Tibial nerve (tissue), 4 donors: ENCODE measurements at regions not wholly inside any gene's neighbourhood (a gene's known extent, or its start where the extent isn't known, plus 50 kb on each side); places are given as distances from the start of the nearest gene placed in this dataset.

ENCODE experiments used
- EP300 ChIP-seq, 2 donors: sonication (generic); formaldehyde crosslinking; IDR thresholded peaks; one replicate each; pipeline ENCODE4 v1.6.1; 2017; ENCODE audit warnings: antibody characterized with exemption in 2 of 2, mild to moderate bottlenecking in 1 of 2
- POLR2A ChIP-seq, 2 donors: fragments of 450-650 bp; IDR thresholded peaks; one replicate each; pipeline ENCODE4 v1.6.1; 2017; ENCODE audit warnings: antibody characterized with exemption in 2 of 2, mild to moderate bottlenecking in 2 of 2, moderate library complexity in 2 of 2
- TF ChIP-seq, protein P1 (sequence below), 5 experiments: fragments of 200-600 bp in 3 of 5; fragments of 450-650 bp in 2 of 5; sonication (generic) in 3 of 5; IDR thresholded peaks; one replicate each; pipeline ENCODE4 v1.5.1; 2016 to 2019; ENCODE audit warnings: antibody characterized with exemption in 5 of 5, mild to moderate bottlenecking in 3 of 5, moderate library complexity in 2 of 5

DNA sequence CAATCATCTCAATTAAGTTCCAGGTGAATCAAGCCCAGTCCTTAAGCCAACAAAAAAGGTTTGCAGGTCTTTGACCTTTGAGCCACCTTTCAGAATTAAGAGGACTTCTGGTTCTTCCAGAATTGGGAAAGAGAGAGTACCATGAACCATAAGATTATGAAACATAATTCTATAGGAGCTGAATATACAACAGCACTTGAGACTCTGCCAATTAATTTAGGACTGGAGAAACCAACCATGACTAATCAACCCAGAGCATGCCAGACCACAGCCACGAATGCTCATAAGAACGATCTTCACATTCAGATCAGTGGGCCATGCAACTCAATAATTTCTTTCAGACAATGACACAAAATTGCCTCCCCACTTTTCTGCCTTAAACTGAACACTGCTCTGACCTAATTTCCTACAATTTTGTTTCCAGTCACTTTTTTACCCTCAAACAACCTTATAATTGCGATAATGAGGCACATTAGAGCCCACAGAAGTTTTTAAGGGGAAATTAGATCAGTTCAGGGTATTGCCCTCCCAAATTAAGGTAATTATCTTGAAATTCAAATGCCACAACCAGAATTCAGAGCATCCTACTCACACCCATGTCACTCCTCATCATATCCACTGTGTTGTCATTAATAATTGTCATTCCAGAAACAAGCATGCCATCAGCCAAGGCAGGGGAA is 213.4 kb downstream of the ATPSCKMT start:
- no peak for TF ChIP-seq POLR2A (IDR thresholded peaks at IDR 0.05)
- TF ChIP-seq, protein P1, sequence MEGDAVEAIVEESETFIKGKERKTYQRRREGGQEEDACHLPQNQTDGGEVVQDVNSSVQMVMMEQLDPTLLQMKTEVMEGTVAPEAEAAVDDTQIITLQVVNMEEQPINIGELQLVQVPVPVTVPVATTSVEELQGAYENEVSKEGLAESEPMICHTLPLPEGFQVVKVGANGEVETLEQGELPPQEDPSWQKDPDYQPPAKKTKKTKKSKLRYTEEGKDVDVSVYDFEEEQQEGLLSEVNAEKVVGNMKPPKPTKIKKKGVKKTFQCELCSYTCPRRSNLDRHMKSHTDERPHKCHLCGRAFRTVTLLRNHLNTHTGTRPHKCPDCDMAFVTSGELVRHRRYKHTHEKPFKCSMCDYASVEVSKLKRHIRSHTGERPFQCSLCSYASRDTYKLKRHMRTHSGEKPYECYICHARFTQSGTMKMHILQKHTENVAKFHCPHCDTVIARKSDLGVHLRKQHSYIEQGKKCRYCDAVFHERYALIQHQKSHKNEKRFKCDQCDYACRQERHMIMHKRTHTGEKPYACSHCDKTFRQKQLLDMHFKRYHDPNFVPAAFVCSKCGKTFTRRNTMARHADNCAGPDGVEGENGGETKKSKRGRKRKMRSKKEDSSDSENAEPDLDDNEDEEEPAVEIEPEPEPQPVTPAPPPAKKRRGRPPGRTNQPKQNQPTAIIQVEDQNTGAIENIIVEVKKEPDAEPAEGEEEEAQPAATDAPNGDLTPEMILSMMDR (IDR thresholded peaks at IDR 0.05) = no peak
- no peak for TF ChIP-seq EP300 (IDR thresholded peaks at IDR 0.05)
